K562 (cell line): ENCODE measurements at regions not wholly inside any gene's neighbourhood (a gene's known extent, or its start where the extent isn't known, plus 50 kb on each side); places are given as distances from the start of the nearest gene placed in this dataset.

ENCODE experiments used
- ATAC-seq: fragments of 200-7000 bp; cut with Tn5 transposase; 3 replicates; pipeline ENCODE4 v1.9.1; 2020; ENCODE audit warnings: moderate library complexity
- BruUV-seq: library from RNA; stranded (reverse); fragments of 400-500 nt; replicated peaks from 2 replicates; lab custom pipeline; 2021; lab: Mats Ljungman, UMichigan
- CTCF ChIA-PET: fragments of 300-600 bp; formaldehyde crosslinking; extraction: SDS; loops from one replicate; lab custom pipeline; 2021; ENCODE audit warnings: low intra/inter-chr PET ratio; lab: Yijun Ruan, JAX
- POLR2A ChIA-PET: fragments of 300-600, 350-650 bp; sonication (Branson Sonifier 250); formaldehyde crosslinking; extraction: SDS; loops from one replicate; lab custom pipeline; 2021; ENCODE audit warnings: antibody characterized with exemption, inconsistent platforms; lab: Yijun Ruan, JAX
- DNase-seq, 4 experiments: peaks; one replicate each; pipeline versions ENCODE4 v3.0.0 to v3.0.0-alpha.2; 2011 to 2018; ENCODE audit warnings: low spot score in 3 of 4, mixed read lengths in 3 of 4; ENCODE audit errors: extremely low read depth in 1 of 4
- FAIRE-seq: peaks from 2 replicates; lab custom pipeline; 2011; peaks lifted over from hg19 to GRCh38; lab: Jason Lieb, UNC
- H2AFZ ChIP-seq: 2 replicates; pipeline ENCODE4 v1.6.0; 2011; ENCODE audit warnings: low read depth, low read length, control low read depth, inconsistent platforms
- H3K27ac ChIP-seq: fragments of 200-600 bp; 3 replicates; pipeline ENCODE4 v1.8.0; 2011; ENCODE audit warnings: low read depth, mild to moderate bottlenecking, control low read depth, inconsistent platforms, low read length, moderate library complexity, mixed read lengths; ENCODE audit errors: extremely low read depth
- H3K27me3 ChIP-seq, 2 experiments: fragments of 300-600 bp in 1 of 2; 2 replicates in 1 of 2; 3 replicates in 1 of 2; pipeline versions ENCODE4 v1.6.0 to v1.8.0; 2011; ENCODE audit warnings: inconsistent platforms in 2 of 2, low read length in 2 of 2, mild to moderate bottlenecking in 1 of 2, mixed read lengths in 1 of 2, moderate library complexity in 1 of 2; ENCODE audit not compliant: control insufficient read depth in 2 of 2, insufficient read depth in 2 of 2
- H3K36me3 ChIP-seq: fragments of 300-600 bp; 3 replicates; pipeline ENCODE4 v1.8.0; 2011; ENCODE audit warnings: mild to moderate bottlenecking, low read length, inconsistent platforms; ENCODE audit not compliant: control insufficient read depth, insufficient read depth
- H3K4me1 ChIP-seq, 2 experiments: fragments of 200-600 bp in 1 of 2; replicated peaks in 1 of 2; 2 replicates in 1 of 2; 3 replicates in 1 of 2; pipeline versions ENCODE4 v1.5.1 to v1.8.0; 2011; ENCODE audit warnings: inconsistent platforms in 2 of 2, low read length in 2 of 2, mild to moderate bottlenecking in 1 of 2, mixed read lengths in 1 of 2, moderate library complexity in 1 of 2; ENCODE audit not compliant: control insufficient read depth in 2 of 2, insufficient read depth in 2 of 2
- H3K4me2 ChIP-seq: 2 replicates; pipeline ENCODE4 v1.6.1; 2011; ENCODE audit warnings: low read length, control low read depth, inconsistent platforms, mixed read lengths; ENCODE audit not compliant: insufficient read depth
- H3K4me3 ChIP-seq: fragments of 200-600 bp; sonication (generic), shearing (Covaris generic); 2 replicates; pipeline ENCODE4 v1.5.1; 2016; ENCODE audit warnings: control low read depth, inconsistent platforms
- H3K79me2 ChIP-seq: fragments of 200-600 bp; 3 replicates; pipeline ENCODE4 v1.8.0; 2011; ENCODE audit warnings: low read length, inconsistent platforms; ENCODE audit not compliant: control insufficient read depth, insufficient read depth
- H3K9ac ChIP-seq, 2 experiments: 2 replicates each; pipeline versions ENCODE4 v1.6.0 to v1.6.1; 2011; ENCODE audit warnings: low read depth in 2 of 2, low read length in 2 of 2, control low read depth in 1 of 2, inconsistent platforms in 1 of 2, mild to moderate bottlenecking in 1 of 2, mixed read lengths in 1 of 2; ENCODE audit not compliant: insufficient read depth in 1 of 2
- H3K9me1 ChIP-seq: one replicate; pipeline ENCODE4 v1.6.0; 2011; ENCODE audit warnings: inconsistent platforms, mild to moderate bottlenecking, low read length, moderate library complexity; ENCODE audit not compliant: control insufficient read depth, insufficient read depth
- H3K9me3 ChIP-seq: replicated peaks from 2 replicates; pipeline ENCODE4 v1.5.1; 2011; ENCODE audit warnings: low read depth, low read length, inconsistent platforms; ENCODE audit not compliant: control insufficient read depth, insufficient read depth
- H4K20me1 ChIP-seq: replicated peaks from 2 replicates; pipeline ENCODE4 v1.6.1; 2011; ENCODE audit warnings: low read length, inconsistent platforms, mixed read lengths; ENCODE audit not compliant: control insufficient read depth, insufficient read depth
- ATF4 ChIP-seq: fragments of 450-650 bp; formaldehyde crosslinking; IDR thresholded peaks from 2 replicates; pipeline ENCODE4 v1.4.0; 2022; ENCODE audit warnings: mild to moderate bottlenecking, moderate library complexity
- GTF2B ChIP-seq: IDR thresholded peaks from 2 replicates; pipeline ENCODE4 v1.6.1; 2011; ENCODE audit not compliant: insufficient read length; ENCODE audit errors: extremely low read depth
- SIRT6 ChIP-seq: IDR thresholded peaks from one replicate; pipeline ENCODE4 v1.6.1; 2012; ENCODE audit warnings: low read depth, mild to moderate bottlenecking, control low read depth, inconsistent platforms, low read length, moderate library complexity
- TAF7 ChIP-seq: fragments of 450-650 bp; IDR thresholded peaks from 2 replicates; pipeline ENCODE4 v1.6.1; 2016; ENCODE audit warnings: missing genetic modification characterization, missing compliant biosample characterization
- TCF3 ChIP-seq: sonication (generic); formaldehyde crosslinking; IDR thresholded peaks from 2 replicates; pipeline ENCODE4 v1.4.0; 2020; ENCODE audit warnings: mild to moderate bottlenecking, missing genetic modification reagents
- TRIM28 ChIP-seq: fragments of 450-650 bp; IDR thresholded peaks from 2 replicates; pipeline ENCODE4 v1.6.1; 2017
- XRCC5 ChIP-seq: fragments of 200-400 bp; formaldehyde crosslinking; IDR thresholded peaks from 2 replicates; pipeline ENCODE4 v1.6.1; 2017; ENCODE audit warnings: low read depth, mild to moderate bottlenecking, low read length
- ZBTB2 ChIP-seq: fragments of 450-650 bp; IDR thresholded peaks from 2 replicates; pipeline ENCODE4 v1.6.1; 2016; ENCODE audit warnings: antibody characterized with exemption
- ZFP36 ChIP-seq: fragments of 150-350 bp; IDR thresholded peaks from 2 replicates; pipeline ENCODE4 v1.6.1; 2018; ENCODE audit warnings: low read length, low read depth; ENCODE audit not compliant: partially characterized antibody
- ZNF263 ChIP-seq: sonication (generic); formaldehyde crosslinking; IDR thresholded peaks from 2 replicates; pipeline ENCODE4 v1.8.0; 2022; ENCODE audit warnings: mild to moderate bottlenecking, missing genetic modification reagents, borderline replicate concordance
- WGBS: fragments of 100-300 bp; shearing (Covaris generic); methylation state at CpG from one replicate; pipeline ENCODE4 v1.1.6; 2016; ENCODE audit warnings: low coverage, mixed read lengths; ENCODE audit not compliant: insufficient coverage; ENCODE audit errors: missing lambda C conversion rate; 5-methylcytosine and 5-hydroxymethylcytosine counted together
- in situ Hi-C: fragments of 300-500 bp; cut with MboI; formaldehyde crosslinking; loops from 4 replicates; pipeline ENCODE4 v1.15.0; 2018; ENCODE audit warnings: inconsistent platforms, mixed read lengths
- intact Hi-C: fragments of 100-400 bp; cut with micrococcal nuclease; formaldehyde crosslinking; loops from 2 replicates; pipeline ENCODE4 v1.14.2; 2022
- TF ChIP-seq, protein P1 (sequence below): fragments of 450-650 bp; formaldehyde crosslinking; IDR thresholded peaks from 2 replicates; pipeline ENCODE4 v1.4.0; 2022; ENCODE audit warnings: missing genetic modification characterization

- Histone ChIP-seq H3K9me1 (no peaks in the 10 kb centered on the region), H2AFZ (no peak overlapping the region), H3K9ac (no peak overlapping the region), H3K9me3 (no peaks in the 10 kb centered on the region), H3K27me3 (no peaks in the 10 kb centered on the region), H3K27ac (no peak overlapping the region), H3K36me3 (no peaks in the 10 kb centered on the region)
- in situ Hi-C loops, result no loop called here
- FAIRE-seq (no peak), DNase-seq (no peak)
- no TSS peak for BruUV-seq
- ChIA-PET CTCF (no interaction called here), POLR2A (no interaction called here)
- no peak for TF ChIP-seq SIRT6
- TF ChIP-seq, all 486 proteins: peak for 0
- Histone ChIP-seq H3K4me1 (no peaks in the 10 kb centered on the region), H3K4me3 (no peak overlapping the region), H4K20me1 (no peaks in the 10 kb centered on the region), H3K4me2 (no peak overlapping the region), H3K79me2 (no peaks in the 10 kb centered on the region)
- no peak for ATAC-seq
- WGBS, result 0% methylated on average over 4 of the region's 4 CpGs
- intact Hi-C loops, result no loop called here
Observed at GRCh38 chr13:84031120-84031519, 148.8 kb upstream of the SLITRK1 start.

DNA sequence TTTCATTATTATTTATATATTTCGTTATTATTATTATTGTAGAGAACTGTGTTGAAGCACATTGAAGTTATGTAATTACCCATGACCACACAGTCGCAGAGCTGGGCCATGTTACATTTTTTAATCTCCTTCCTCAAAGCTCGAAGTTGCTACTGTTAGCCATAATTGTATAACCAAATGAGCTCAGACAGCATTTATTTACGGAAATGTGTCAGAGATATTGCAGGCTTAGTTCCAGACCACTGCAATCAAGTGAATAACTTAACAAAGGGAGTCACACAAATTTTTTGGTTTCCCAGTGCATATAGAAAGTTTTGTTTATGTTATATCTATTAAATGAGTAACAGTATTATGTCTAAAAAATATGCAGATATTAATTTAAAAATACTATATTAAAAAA lies 147.1 kb upstream of the SLITRK1 start:
- Histone ChIP-seq H3K36me3 (no peaks in the 10 kb centered on the region), H3K4me1 (no peaks in the 10 kb centered on the region), H3K27ac (no peak overlapping the region), H3K4me2 (no peak overlapping the region), H3K79me2 (no peaks in the 10 kb centered on the region), H3K27me3 (no peaks in the 10 kb centered on the region), H3K9me3 (no peaks in the 10 kb centered on the region), H3K4me3 (no peak overlapping the region), H3K9ac (no peak overlapping the region), H4K20me1 (no peaks in the 10 kb centered on the region), H3K9me1 (no peaks in the 10 kb centered on the region), H2AFZ (no peak overlapping the region)
- intact Hi-C loops, result no loop called here
- DNase-seq (no peak), ATAC-seq (no peak), FAIRE-seq (no peak)
- ChIA-PET CTCF (no interaction called here), POLR2A (no interaction called here)
- 0% methylated on average over 4 of the region's 4 CpGs for WGBS
- BruUV-seq, result no TSS peak
- in situ Hi-C loops, result no loop called here
- TF ChIP-seq TCF3 (CRISPR knock-in tag), result no peak
- TF ChIP-seq TAF7, result no peak
- TF ChIP-seq XRCC5, result no peak
- TF ChIP-seq ZFP36, result no peak
- TF ChIP-seq GTF2B, result no peak
- TF ChIP-seq ZBTB2, result no peak
- TF ChIP-seq ZNF263 (CRISPR knock-in tag), result no peak
- TF ChIP-seq ATF4 (CRISPR knock-in tag), result no peak
- TF ChIP-seq, protein P1, sequence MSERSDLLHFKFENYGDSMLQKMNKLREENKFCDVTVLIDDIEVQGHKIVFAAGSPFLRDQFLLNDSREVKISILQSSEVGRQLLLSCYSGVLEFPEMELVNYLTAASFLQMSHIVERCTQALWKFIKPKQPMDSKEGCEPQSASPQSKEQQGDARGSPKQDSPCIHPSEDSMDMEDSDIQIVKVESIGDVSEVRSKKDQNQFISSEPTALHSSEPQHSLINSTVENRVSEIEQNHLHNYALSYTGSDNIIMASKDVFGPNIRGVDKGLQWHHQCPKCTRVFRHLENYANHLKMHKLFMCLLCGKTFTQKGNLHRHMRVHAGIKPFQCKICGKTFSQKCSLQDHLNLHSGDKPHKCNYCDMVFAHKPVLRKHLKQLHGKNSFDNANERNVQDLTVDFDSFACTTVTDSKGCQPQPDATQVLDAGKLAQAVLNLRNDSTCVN (CRISPR knock-in tag), result no peak
- TF ChIP-seq TRIM28, result no peak
